Kidney (tissue), 13 donors: ENCODE measurements at regions not wholly inside any gene's neighbourhood (a gene's known extent, or its start where the extent isn't known, plus 50 kb on each side); places are given as distances from the start of the nearest gene placed in this dataset.

Experiments
- DNase-seq, 5 donors: peaks; one replicate each; pipeline ENCODE4 v3.0.0-alpha.2; 2013 to 2020
- FAIRE-seq: peaks from 2 replicates; lab custom pipeline; 2012; peaks lifted over from hg19 to GRCh38; lab: Jason Lieb, UNC
- H3K27ac ChIP-seq, 2 donors: one replicate each; pipeline ENCODE4 v1.7.0; 2013; ENCODE audit warnings: low read depth in 2 of 2, low read length in 2 of 2, inconsistent platforms in 1 of 2
- H3K27me3 ChIP-seq: one replicate; pipeline ENCODE4 v1.7.1; 2013; ENCODE audit warnings: low read length, inconsistent platforms; ENCODE audit not compliant: control insufficient read depth, insufficient read depth
- H3K36me3 ChIP-seq, 3 donors: one replicate each; pipeline versions ENCODE4 v1.7.0 to v1.7.1; 2013; ENCODE audit warnings: low read length in 3 of 3, control low read depth in 1 of 3, inconsistent platforms in 1 of 3; ENCODE audit not compliant: insufficient read depth in 3 of 3, control insufficient read depth in 2 of 3
- H3K4me1 ChIP-seq, 3 donors: one replicate each; pipeline versions ENCODE4 v1.7.0 to v1.7.1; 2013; ENCODE audit warnings: low read length in 3 of 3, inconsistent platforms in 1 of 3, low read depth in 1 of 3; ENCODE audit not compliant: control insufficient read depth in 2 of 3, insufficient read depth in 2 of 3
- H3K4me3 ChIP-seq, 3 donors: one replicate each; pipeline versions ENCODE4 v1.7.0 to v1.8.1; 2013; ENCODE audit warnings: low read length in 3 of 3, control low read depth in 1 of 3, inconsistent platforms in 1 of 3
- H3K9ac ChIP-seq, 3 donors: one replicate each; pipeline versions ENCODE4 v1.7.0 to v1.7.1; 2013; ENCODE audit warnings: low read length in 3 of 3, control low read depth in 1 of 3, inconsistent platforms in 1 of 3
- H3K9me3 ChIP-seq, 3 donors: one replicate each; pipeline versions ENCODE4 v1.7.0 to v1.7.1; 2013; ENCODE audit warnings: low read length in 3 of 3, control low read depth in 1 of 3, inconsistent platforms in 1 of 3; ENCODE audit not compliant: control insufficient read depth in 2 of 3, insufficient read depth in 1 of 3
- CTCF ChIP-seq: IDR thresholded peaks from 3 replicates; pipeline ENCODE4 v1.5.1; 2012; ENCODE audit warnings: mild to moderate bottlenecking, moderate library complexity, borderline replicate concordance; ENCODE audit not compliant: insufficient read depth; ENCODE audit errors: extremely low read depth
- intact Hi-C: fragments of 100-400 bp; cut with DNase I; formaldehyde crosslinking; loops from one replicate; pipeline ENCODE4 v1.11.1; 2022
- donor health status: control.
- donor health status: control.
- donor health status: control.
- donor health status: control.
- donor health status: control.
- donor health status: DM: yes; HTN: yes; CAD: no.
- donor health status: Normal renal cell carcinoma (clear cell type).

DNA sequence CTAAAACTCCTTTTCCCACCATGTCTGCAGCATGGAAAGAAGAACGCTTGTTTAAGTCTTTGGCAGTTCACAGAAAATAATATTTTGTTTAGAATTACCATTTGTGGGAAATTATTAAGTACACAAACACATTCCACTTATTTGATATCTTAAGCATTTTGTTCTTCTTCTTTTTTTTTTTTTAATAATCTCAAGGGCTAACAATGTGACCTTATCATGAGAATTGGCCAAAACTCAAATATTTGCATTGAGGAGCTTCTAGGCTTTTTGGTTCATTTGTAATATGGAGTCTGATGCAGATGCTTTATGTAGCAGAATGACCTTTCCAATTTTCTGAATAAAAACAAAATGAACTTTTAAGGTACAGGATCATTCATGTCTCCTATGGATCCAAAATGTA is 555.0 kb downstream of the ZEB2 start:
- no peak overlapping the region for H3K27ac ChIP-seq
- H3K4me3 ChIP-seq = no peak overlapping the region
- H3K4me1 ChIP-seq = no peaks in the 10 kb centered on the region
- intact Hi-C loops = no loop called here
- H3K9me3 ChIP-seq = no peaks in the 10 kb centered on the region
- DNase-seq (no peak), FAIRE-seq (no peak)
- H3K36me3 ChIP-seq = no peaks in the 10 kb centered on the region
- H3K9ac ChIP-seq = no peak overlapping the region
- TF ChIP-seq CTCF = no peak
- H3K27me3 ChIP-seq = no peaks in the 10 kb centered on the region

DNA sequence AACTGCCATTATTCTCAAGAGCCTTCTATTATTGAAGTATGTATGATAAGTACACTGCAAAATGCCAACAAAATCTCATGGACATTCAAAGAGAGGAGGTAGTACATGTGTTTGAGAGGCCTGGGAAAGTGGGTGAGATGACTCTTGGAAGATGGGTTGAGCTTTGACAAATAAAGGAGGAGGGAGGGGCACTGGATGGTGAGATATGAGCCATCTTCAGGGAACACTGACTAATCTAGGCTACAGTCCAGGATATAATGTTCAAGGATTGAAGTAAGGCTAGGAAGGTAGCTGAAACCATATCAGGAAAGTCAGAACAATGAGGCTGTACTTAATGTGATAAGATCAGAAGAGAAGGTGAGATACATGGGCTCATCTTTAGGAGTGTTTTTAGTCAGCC is 559.7 kb downstream of the ZEB2 start:
- no peak for FAIRE-seq
- intact Hi-C loops = no loop called here
- Histone ChIP-seq H3K27me3 (no peaks in the 10 kb centered on the region), H3K9ac (no peak overlapping the region), H3K36me3 (no peaks in the 10 kb centered on the region), H3K9me3 (peaks cover 0 to 4% (median 0%) of the 10 kb centered on the region in 3 donors), H3K27ac (no peak overlapping the region), H3K4me3 (no peak overlapping the region), H3K4me1 (no peaks in the 10 kb centered on the region)
- no peak for TF ChIP-seq CTCF
- DNase-seq = no peak

- DNase-seq (no peak), FAIRE-seq (no peak)
- no peaks in the 10 kb centered on the region for H3K36me3 ChIP-seq
- TF ChIP-seq CTCF = no peak
- H3K27me3 ChIP-seq = no peaks in the 10 kb centered on the region
- no peak overlapping the region for H3K27ac ChIP-seq
- intact Hi-C loops = no loop called here
- peaks cover 0 to 4% (median 0%) of the 10 kb centered on the region in 3 donors for H3K9me3 ChIP-seq
- H3K4me1 ChIP-seq = no peaks in the 10 kb centered on the region
- H3K4me3 ChIP-seq = no peak overlapping the region
- no peak overlapping the region for H3K9ac ChIP-seq
These were observed 562.6 kb downstream of the ZEB2 start for GRCh38 chr2:143957321-143957720.

GRCh38 chr2:143955401-143956065 is 564.4 kb downstream of the ZEB2 start:
- Histone ChIP-seq H3K27ac (no peak overlapping the region), H3K36me3 (no peaks in the 10 kb centered on the region), H3K9me3 (peaks cover 0 to 4% (median 0%) of the 10 kb centered on the region in 3 donors), H3K4me1 (peaks cover 0 to 3% (median 0%) of the 10 kb centered on the region in 3 donors), H3K9ac (no peak overlapping the region), H3K27me3 (no peaks in the 10 kb centered on the region), H3K4me3 (no peak overlapping the region)
- no peak for TF ChIP-seq CTCF
- DNase-seq (no peak), FAIRE-seq (peak; percentile 30)
- intact Hi-C loops = no loop called here
